ENCODE measurements at regions not wholly inside any gene's neighbourhood (a gene's known extent, or its start where the extent isn't known, plus 50 kb on each side); places are given as distances from the start of the nearest gene placed in this dataset.
A peak's percentile ranks its signal among the peaks of the same experiment; 100 is the strongest.

DNA sequence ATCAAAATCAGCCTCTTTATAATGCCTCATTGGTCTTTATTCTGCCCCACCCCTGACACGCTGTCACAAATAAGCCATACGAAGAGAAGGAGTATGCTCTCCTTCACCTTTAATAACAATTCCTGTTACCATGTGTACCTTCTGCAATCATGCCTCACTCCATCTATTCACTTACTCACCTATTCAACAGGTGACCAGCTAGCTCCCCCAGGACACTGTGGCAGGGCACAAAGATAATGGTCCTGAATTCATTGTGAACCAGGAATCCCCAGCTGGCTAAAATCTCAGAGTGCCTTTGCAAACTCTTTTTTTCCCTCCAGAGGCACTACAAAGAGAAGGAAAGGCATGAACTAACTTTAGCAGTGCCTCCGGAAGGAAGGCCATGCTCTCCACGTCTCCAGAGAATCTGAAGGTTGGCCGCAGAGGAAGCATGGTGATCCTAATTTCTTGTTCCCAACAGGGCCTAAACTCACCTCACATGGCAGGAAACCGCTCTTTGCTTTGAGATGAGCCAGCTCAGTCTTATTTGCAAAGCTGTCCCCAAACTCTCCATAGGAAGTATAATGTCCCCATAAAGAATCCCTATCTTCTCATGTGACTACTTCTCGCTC lies 590.3 kb downstream of the BUD13 start:
- Histone ChIP-seq H4K20me1 (ENCODE audit: control insufficient read depth, extremely low read depth, insufficient read depth, low read length) (no peaks in the 10 kb centered on the region), H3K36me3 (ENCODE audit: control insufficient read depth, insufficient read depth, low read length) (no peaks in the 10 kb centered on the region), H3K4me2 (ENCODE audit: extremely low read depth, insufficient read depth, low read length) (no peak overlapping the region), H3K4me1 (ENCODE audit: control insufficient read depth, extremely low read depth, insufficient read depth, low read length) (no peaks in the 10 kb centered on the region), H3K27me3 (ENCODE audit: control insufficient read depth, insufficient read depth, low read length) (no peaks in the 10 kb centered on the region), H3K4me3 (replicated peaks in 1 of 4; ENCODE audit: control extremely low read depth in 1 of 4, insufficient read depth in 1 of 4, low read depth in 3 of 4, low read length in 4 of 4) (no peak overlapping the region), H3K9me3 (ENCODE audit: control insufficient read depth, insufficient read depth, low read depth, low read length) (no peaks in the 10 kb centered on the region), H3K79me2 (ENCODE audit: control insufficient read depth, insufficient read depth, low read length) (no peaks in the 10 kb centered on the region), H2AFZ (ENCODE audit: low read length) (no peak overlapping the region), H3K27ac (ENCODE audit: insufficient read depth, low read length) (no peak overlapping the region), H3K9ac (ENCODE audit: insufficient read depth, low read length) (no peak overlapping the region)
- DNase-seq (ENCODE audit: low read depth in 2 of 2), result no peak
- TF ChIP-seq, protein P1, sequence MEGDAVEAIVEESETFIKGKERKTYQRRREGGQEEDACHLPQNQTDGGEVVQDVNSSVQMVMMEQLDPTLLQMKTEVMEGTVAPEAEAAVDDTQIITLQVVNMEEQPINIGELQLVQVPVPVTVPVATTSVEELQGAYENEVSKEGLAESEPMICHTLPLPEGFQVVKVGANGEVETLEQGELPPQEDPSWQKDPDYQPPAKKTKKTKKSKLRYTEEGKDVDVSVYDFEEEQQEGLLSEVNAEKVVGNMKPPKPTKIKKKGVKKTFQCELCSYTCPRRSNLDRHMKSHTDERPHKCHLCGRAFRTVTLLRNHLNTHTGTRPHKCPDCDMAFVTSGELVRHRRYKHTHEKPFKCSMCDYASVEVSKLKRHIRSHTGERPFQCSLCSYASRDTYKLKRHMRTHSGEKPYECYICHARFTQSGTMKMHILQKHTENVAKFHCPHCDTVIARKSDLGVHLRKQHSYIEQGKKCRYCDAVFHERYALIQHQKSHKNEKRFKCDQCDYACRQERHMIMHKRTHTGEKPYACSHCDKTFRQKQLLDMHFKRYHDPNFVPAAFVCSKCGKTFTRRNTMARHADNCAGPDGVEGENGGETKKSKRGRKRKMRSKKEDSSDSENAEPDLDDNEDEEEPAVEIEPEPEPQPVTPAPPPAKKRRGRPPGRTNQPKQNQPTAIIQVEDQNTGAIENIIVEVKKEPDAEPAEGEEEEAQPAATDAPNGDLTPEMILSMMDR (conservative IDR thresholded peaks at IDR 0.05 in 1 of 2, IDR thresholded peaks at IDR 0.05 in 1 of 2; ENCODE audit: low read depth in 1 of 2, low read length in 2 of 2), result no peak
- no peak for TF ChIP-seq EZH2 (IDR thresholded peaks at IDR 0.05; ENCODE audit: low read length, missing control alignments)

DNA sequence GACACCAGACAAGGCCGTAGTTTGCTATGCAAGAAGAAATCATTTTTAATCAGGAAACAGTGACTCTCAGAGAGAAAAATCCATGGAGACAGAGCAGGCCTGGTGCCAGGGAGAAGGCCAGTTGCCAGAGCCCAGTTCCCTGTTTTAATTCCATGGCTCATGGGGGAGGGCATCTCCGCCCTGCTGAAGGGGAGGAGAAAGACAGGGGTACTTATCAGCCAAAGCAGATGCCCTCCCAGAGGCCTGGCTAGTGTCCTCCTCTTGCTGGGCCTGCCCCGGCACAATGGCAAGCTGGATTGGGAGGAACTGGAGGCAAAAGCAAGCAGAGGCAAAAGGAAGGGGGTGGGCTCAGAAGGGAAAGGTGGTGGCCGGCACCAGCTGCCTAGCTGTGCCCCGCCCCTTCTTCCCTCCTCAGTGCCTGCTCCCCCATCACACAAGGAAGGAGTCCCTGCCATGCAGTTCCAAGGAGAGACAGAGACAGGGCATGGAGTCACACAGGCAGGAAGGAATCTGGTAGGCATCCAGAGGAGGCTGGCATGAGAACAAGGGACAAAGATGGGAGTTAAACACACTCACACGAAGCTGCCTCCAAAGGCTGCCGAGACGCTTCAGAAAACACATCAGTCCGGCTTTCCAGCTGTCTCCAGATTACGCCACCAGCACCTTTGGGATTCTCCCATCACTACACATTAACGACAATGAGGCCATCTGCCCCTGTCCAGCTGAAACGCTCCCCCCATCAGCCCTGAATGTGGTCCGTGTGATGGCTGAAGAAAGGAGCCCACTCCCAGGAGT lies 591.8 kb downstream of the BUD13 start:
- Histone ChIP-seq H3K9ac (ENCODE audit: insufficient read depth, low read length) (no peak overlapping the region), H3K4me2 (ENCODE audit: extremely low read depth, insufficient read depth, low read length) (no peak overlapping the region), H3K4me3 (replicated peaks in 1 of 4; ENCODE audit: control extremely low read depth in 1 of 4, insufficient read depth in 1 of 4, low read depth in 3 of 4, low read length in 4 of 4) (no peak overlapping the region), H3K27me3 (ENCODE audit: control insufficient read depth, insufficient read depth, low read length) (no peaks in the 10 kb centered on the region), H3K79me2 (ENCODE audit: control insufficient read depth, insufficient read depth, low read length) (no peaks in the 10 kb centered on the region), H3K36me3 (ENCODE audit: control insufficient read depth, insufficient read depth, low read length) (no peaks in the 10 kb centered on the region), H2AFZ (ENCODE audit: low read length) (no peak overlapping the region), H3K27ac (ENCODE audit: insufficient read depth, low read length) (no peak overlapping the region), H3K4me1 (ENCODE audit: control insufficient read depth, extremely low read depth, insufficient read depth, low read length) (no peaks in the 10 kb centered on the region), H3K9me3 (ENCODE audit: control insufficient read depth, insufficient read depth, low read depth, low read length) (no peaks in the 10 kb centered on the region), H4K20me1 (ENCODE audit: control insufficient read depth, extremely low read depth, insufficient read depth, low read length) (no peaks in the 10 kb centered on the region)
- TF ChIP-seq, protein P1 (conservative IDR thresholded peaks at IDR 0.05 in 1 of 2, IDR thresholded peaks at IDR 0.05 in 1 of 2; ENCODE audit: low read depth in 1 of 2, low read length in 2 of 2), result no peak
- TF ChIP-seq EZH2 (IDR thresholded peaks at IDR 0.05; ENCODE audit: low read length, missing control alignments), result no peak
- peak in 1 of 2 donors; percentile 25 for DNase-seq (ENCODE audit: low read depth in 2 of 2)

DNA sequence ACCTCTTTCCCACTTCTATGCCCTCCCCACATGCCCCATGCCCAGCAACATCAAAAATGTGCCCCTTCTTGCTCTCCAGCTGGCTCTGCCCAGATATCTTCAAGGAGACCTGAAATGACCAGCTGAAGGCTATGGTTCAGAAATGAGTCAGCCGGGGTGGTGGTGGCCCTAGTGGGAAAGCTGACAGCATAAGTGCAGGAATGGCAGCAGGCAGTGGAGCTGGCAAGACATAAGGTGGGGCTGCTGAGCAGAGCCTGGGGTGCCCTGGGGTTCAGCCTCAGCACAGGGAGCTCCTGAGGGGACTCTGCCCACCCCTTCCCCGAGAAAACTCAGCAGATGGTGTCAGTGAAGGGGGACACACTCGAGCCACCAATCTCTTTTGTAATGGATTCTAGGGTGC lies 593.4 kb downstream of the BUD13 start:
- no peak overlapping the region for H3K9ac ChIP-seq (ENCODE audit: insufficient read depth, low read length)
- TF ChIP-seq, protein P1 (conservative IDR thresholded peaks at IDR 0.05 in 1 of 2, IDR thresholded peaks at IDR 0.05 in 1 of 2; ENCODE audit: low read depth in 1 of 2, low read length in 2 of 2), result no peak
- no peak for TF ChIP-seq EZH2 (IDR thresholded peaks at IDR 0.05; ENCODE audit: low read length, missing control alignments)
- H3K36me3 ChIP-seq (ENCODE audit: control insufficient read depth, insufficient read depth, low read length), result no peaks in the 10 kb centered on the region
- H4K20me1 ChIP-seq (ENCODE audit: control insufficient read depth, extremely low read depth, insufficient read depth, low read length), result no peaks in the 10 kb centered on the region
- no peak overlapping the region for H2AFZ ChIP-seq (ENCODE audit: low read length)
- H3K27me3 ChIP-seq (ENCODE audit: control insufficient read depth, insufficient read depth, low read length), result no peaks in the 10 kb centered on the region
- H3K9me3 ChIP-seq (ENCODE audit: control insufficient read depth, insufficient read depth, low read depth, low read length), result no peaks in the 10 kb centered on the region
- no peak overlapping the region for H3K4me2 ChIP-seq (ENCODE audit: extremely low read depth, insufficient read depth, low read length)
- H3K79me2 ChIP-seq (ENCODE audit: control insufficient read depth, insufficient read depth, low read length), result no peaks in the 10 kb centered on the region
- H3K4me1 ChIP-seq (ENCODE audit: control insufficient read depth, extremely low read depth, insufficient read depth, low read length), result no peaks in the 10 kb centered on the region
- no peak for DNase-seq (ENCODE audit: low read depth in 2 of 2)
- H3K4me3 ChIP-seq (replicated peaks in 1 of 4; ENCODE audit: control extremely low read depth in 1 of 4, insufficient read depth in 1 of 4, low read depth in 3 of 4, low read length in 4 of 4), result no peak overlapping the region
- H3K27ac ChIP-seq (ENCODE audit: insufficient read depth, low read length), result no peak overlapping the region
